ENCODE measurements at regions not wholly inside any gene's neighbourhood (a gene's known extent, or its start where the extent isn't known, plus 50 kb on each side); places are given as distances from the start of the nearest gene placed in this dataset.

DNA sequence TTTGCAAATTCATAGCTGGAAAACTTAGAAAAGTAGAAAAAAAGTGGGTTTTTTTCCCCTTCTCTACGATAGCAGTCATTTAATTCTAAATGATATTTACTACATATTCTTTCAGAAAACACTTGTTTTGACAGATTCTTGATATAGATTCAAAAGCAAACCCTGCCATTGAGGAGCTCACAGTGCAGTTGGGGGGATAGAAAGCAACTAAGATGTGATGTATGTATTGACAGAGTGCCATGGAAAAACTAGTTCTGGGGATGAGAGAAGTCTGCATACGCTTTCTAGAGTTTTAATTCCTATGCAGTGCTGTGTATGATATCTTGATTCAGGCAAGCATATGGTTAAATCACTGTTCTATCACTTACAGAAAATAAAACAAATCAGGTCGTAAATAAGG is 436.6 kb upstream of the GHITM start:
- no peak overlapping the region for H3K27ac ChIP-seq
- ATAC-seq = no peak
- H3K27me3 ChIP-seq = no peaks in the 10 kb centered on the region
- H3K36me3 ChIP-seq = no peaks in the 10 kb centered on the region
- no peaks in the 10 kb centered on the region for H3K9me3 ChIP-seq
- no peak overlapping the region for H3K4me3 ChIP-seq
- no peaks in the 10 kb centered on the region for H3K4me1 ChIP-seq
- 58 to 100% methylated on average over 2 to 3 of the region's 3 CpGs for WGBS, 2 donors (ENCODE audit: low coverage in 1 of 2)
- TF ChIP-seq, protein P1, sequence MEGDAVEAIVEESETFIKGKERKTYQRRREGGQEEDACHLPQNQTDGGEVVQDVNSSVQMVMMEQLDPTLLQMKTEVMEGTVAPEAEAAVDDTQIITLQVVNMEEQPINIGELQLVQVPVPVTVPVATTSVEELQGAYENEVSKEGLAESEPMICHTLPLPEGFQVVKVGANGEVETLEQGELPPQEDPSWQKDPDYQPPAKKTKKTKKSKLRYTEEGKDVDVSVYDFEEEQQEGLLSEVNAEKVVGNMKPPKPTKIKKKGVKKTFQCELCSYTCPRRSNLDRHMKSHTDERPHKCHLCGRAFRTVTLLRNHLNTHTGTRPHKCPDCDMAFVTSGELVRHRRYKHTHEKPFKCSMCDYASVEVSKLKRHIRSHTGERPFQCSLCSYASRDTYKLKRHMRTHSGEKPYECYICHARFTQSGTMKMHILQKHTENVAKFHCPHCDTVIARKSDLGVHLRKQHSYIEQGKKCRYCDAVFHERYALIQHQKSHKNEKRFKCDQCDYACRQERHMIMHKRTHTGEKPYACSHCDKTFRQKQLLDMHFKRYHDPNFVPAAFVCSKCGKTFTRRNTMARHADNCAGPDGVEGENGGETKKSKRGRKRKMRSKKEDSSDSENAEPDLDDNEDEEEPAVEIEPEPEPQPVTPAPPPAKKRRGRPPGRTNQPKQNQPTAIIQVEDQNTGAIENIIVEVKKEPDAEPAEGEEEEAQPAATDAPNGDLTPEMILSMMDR (IDR thresholded peaks at IDR 0.05) = no peak
- TF ChIP-seq EP300 (IDR thresholded peaks at IDR 0.05) (no peak), POLR2A (IDR thresholded peaks at IDR 0.05) (no peak), POLR2AphosphoS5 (IDR thresholded peaks at IDR 0.05) (no peak)

DNA sequence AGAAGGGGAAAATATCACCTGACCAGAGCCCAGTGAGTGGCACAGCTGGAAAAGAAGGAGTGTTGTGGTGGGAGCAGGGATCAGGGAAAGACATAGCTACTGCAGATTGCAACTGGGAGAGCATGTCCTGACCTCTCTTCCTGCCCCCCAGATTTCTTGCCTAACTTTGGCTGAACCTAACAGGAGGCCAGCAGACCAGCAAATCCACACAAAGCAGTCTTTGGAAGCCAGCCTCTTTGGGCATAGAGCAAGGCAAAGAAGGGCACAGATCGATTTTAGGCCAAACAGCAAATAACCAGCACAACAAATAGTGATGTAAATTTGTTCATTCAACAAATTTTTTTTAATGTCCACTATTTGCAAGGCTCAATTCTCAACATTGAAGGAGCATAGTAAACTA is 433.2 kb upstream of the GHITM start:
- Histone ChIP-seq H3K4me3 (no peak overlapping the region), H3K9me3 (no peaks in the 10 kb centered on the region), H3K27me3 (no peaks in the 10 kb centered on the region), H3K27ac (no peak overlapping the region), H3K4me1 (no peaks in the 10 kb centered on the region), H3K36me3 (no peaks in the 10 kb centered on the region)
- no peak for ATAC-seq
- no peak for TF ChIP-seq POLR2A (IDR thresholded peaks at IDR 0.05)
- TF ChIP-seq POLR2AphosphoS5 (IDR thresholded peaks at IDR 0.05) = no peak
- TF ChIP-seq, protein P1 (IDR thresholded peaks at IDR 0.05) = no peak
- TF ChIP-seq EP300 (IDR thresholded peaks at IDR 0.05) = no peak
- WGBS, 2 donors (ENCODE audit: low coverage in 1 of 2) = 65% methylated on average over 1 of the region's 1 CpG; no CpG with 5 or more reads in 1 of the 2 donors

DNA sequence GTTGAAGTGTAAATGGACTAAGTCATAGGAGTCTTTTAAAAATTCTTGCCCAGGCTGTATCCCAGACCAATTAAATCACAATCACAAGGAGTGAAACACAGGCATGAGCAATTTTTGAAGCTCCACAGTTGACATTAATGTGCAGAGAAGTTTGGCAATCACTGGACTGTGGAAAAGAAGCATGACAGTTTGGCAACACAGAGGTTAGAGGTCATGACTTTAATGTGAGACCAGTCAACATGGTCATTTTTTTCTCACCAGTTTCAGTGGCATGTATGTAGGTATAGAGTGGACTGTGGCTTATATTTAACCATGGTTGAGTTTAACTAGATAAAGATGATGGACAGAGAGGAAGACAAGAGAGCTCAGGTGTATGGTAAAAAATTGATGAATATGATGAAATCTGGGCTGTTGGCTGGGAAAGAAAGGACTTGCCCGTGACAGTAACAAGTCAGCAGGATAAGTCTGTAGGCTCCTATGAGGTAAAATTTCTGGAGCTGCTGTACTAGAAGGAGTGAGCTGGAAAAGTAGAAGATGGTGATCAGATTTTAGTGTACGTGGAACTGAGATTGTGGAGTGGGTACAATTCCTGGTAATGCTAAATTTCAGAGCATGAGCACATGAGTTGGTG is 432.2 kb upstream of the GHITM start:
- no peaks in the 10 kb centered on the region for H3K9me3 ChIP-seq
- no peaks in the 10 kb centered on the region for H3K27me3 ChIP-seq
- 84 to 86% methylated on average over 1 to 2 of the region's 2 CpGs for WGBS, 2 donors (ENCODE audit: low coverage in 1 of 2)
- no peak overlapping the region for H3K4me3 ChIP-seq
- no peaks in the 10 kb centered on the region for H3K4me1 ChIP-seq
- TF ChIP-seq, protein P1 (IDR thresholded peaks at IDR 0.05) = no peak
- no peak for TF ChIP-seq EP300 (IDR thresholded peaks at IDR 0.05)
- TF ChIP-seq POLR2A (IDR thresholded peaks at IDR 0.05) = no peak
- no peak for TF ChIP-seq POLR2AphosphoS5 (IDR thresholded peaks at IDR 0.05)
- H3K27ac ChIP-seq = no peak overlapping the region
- ATAC-seq = no peak
- H3K36me3 ChIP-seq = no peaks in the 10 kb centered on the region

DNA sequence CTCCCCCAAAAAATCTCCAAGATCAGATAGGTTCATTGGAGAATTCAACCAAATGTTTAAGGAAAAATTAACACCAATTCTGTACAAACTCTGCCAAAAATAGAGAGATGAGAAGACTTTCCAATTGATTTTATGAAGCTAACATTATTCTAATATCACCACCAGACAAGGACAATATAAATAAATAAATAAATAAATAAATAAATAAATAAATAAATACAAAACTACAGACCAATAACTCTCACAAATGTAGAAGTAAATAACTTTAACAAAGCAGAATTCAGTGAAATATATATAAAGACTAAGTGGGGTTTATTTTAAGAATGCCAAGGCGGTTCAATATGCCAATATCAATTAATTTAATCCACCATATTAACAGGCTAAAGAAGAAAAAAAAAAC is 425.9 kb upstream of the GHITM start:
- Histone ChIP-seq H3K4me3 (no peak overlapping the region), H3K27me3 (no peaks in the 10 kb centered on the region), H3K4me1 (no peaks in the 10 kb centered on the region), H3K36me3 (no peaks in the 10 kb centered on the region), H3K27ac (no peak overlapping the region), H3K9me3 (peaks cover 0 to 7% (median 0%) of the 10 kb centered on the region in 3 donors)
- 100% methylated on average over 1 of the region's 1 CpG for WGBS, 2 donors (ENCODE audit: low coverage in 1 of 2)
- no peak for ATAC-seq
- no peak for TF ChIP-seq POLR2AphosphoS5 (IDR thresholded peaks at IDR 0.05)
- no peak for TF ChIP-seq POLR2A (IDR thresholded peaks at IDR 0.05)
- TF ChIP-seq EP300 (IDR thresholded peaks at IDR 0.05) = no peak
- TF ChIP-seq, protein P1 (IDR thresholded peaks at IDR 0.05) = no peak

DNA sequence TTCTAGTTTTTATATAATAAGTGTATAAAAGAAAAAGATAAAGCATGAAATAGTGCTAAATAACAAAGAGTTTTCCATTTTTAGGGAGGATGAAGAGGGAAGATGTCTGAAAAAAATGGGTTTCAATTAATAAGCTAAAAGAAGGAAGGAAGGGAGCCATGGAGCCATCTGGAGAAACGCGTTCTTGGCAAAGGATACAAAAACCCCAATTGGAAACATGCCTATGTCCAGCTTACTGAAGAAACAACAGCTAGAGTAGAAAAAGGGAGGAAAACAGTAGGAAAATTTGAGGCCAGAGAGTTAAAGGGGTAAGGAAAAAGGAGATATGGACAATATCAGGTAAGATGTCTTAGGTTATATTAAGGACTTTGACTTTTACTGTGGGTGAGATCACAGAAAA is 416.2 kb upstream of the GHITM start:
- H3K9me3 ChIP-seq = peaks cover 0 to 8% (median 0%) of the 10 kb centered on the region in 3 donors
- no peaks in the 10 kb centered on the region for H3K36me3 ChIP-seq
- H3K27ac ChIP-seq = no peak overlapping the region
- H3K4me1 ChIP-seq = no peaks in the 10 kb centered on the region
- TF ChIP-seq POLR2AphosphoS5 (IDR thresholded peaks at IDR 0.05) = no peak
- H3K27me3 ChIP-seq = no peaks in the 10 kb centered on the region
- H3K4me3 ChIP-seq = no peak overlapping the region
- 46 to 60% methylated on average over 1 to 2 of the region's 2 CpGs for WGBS, 2 donors (ENCODE audit: low coverage in 1 of 2)
- no peak for ATAC-seq
